GM11168 (cell line): ENCODE measurements at regions not wholly inside any gene's neighbourhood (a gene's known extent, or its start where the extent isn't known, plus 50 kb on each side); places are given as distances from the start of the nearest gene placed in this dataset.
"Not testable (repeated sequence)": the region's sequence is repeated elsewhere in the genome, so short reads cannot be mapped to it uniquely, and the experiment has no call there.

Experiments used
- in situ Hi-C: fragments of 300-500 bp; cut with MboI; formaldehyde crosslinking; loops from one replicate; pipeline ENCODE4 v1.12.0; 2022; ENCODE audit warnings: low sequenced_read_pairs; ENCODE audit not compliant: unreplicated experiment

- in situ Hi-C loops = no loop called here
Observed at GRCh38 chr17:31752584-31752983, 106.5 kb downstream of the COPRS start.

- in situ Hi-C loops = no loop called here
Observed at GRCh38 chr17:31750578-31750977, 108.5 kb downstream of the COPRS start.

- in situ Hi-C loops = no loop called here
Observed at GRCh38 chr17:31748881-31749280, 110.2 kb downstream of the COPRS start.

- in situ Hi-C loops = no loop called here
Observed at GRCh38 chr17:31746884-31747495, 112.1 kb downstream of the COPRS start.

DNA sequence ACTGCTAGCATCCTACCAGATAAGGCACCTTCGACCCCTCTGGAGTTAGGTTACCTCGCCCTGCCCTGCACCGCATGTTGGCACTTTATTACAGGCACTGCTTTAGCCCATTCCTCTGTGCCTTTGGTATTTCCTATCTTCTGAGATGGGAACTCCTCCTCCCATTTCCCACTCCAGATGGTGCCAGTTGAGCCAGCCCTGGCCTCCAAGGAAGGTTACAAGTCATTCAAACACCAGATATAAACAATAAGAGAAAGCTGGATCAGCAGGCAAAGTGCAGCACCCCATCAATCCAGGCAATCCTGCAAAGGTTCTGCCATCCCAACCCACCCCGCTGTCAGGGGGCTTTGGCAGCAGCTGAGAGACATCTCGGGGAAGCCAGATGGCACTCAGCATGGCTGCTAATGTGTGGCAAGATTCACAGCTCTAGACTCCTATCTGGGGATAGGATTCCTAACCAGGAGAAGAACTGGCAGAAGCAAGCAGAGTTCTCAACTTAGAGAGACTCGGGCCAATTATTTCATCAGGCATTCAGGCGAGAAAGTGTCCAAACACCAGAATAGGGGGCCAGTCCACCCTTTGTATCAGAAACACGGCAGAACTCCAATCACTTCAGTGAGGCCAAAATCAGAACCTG is 113.0 kb downstream of the COPRS start:
- in situ Hi-C loops = no loop called here

GRCh38 chr17:31744511-31744951 is 114.5 kb downstream of the COPRS start:
- in situ Hi-C loops = no loop called here

DNA sequence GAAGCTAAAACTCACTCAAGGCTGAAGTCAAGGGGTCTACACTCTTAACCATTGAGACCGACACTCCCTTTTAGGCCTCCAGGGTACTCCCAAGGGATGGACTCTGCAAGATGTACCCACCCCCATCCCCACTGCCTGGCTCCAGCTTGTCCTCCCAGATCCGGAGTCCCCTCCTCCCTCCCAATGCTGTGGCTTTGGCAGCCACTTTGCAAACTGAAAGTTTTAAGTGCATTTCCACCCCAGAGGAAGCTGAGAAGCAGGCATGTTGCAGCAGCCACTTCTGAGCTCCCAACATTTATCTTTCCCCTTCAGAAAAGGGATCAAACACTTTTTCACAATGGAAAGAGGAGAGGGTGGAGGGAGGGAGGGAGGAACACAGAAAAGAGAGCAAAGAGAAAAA is 115.2 kb downstream of the COPRS start:
- in situ Hi-C loops = no loop called here

DNA sequence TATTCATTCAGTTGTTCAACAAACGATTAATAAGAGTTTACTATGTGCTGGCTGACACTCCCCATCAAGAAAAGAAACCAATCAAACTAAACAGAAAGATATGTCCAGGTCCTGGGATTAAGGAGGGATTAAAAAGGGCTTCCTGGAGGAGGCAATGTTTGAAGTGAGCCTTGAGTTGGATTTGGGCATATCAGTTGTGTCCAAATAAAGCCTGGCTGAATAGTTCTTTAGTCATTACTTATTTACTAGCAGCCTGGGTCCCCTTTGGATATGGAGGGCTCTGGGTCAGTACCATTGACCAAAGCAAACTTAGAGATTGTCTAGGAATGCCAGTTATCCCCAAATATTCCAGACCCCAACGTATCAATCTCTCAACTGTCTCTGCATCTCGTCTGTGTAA is 117.7 kb downstream of the COPRS start:
- in situ Hi-C loops = no loop called here

DNA sequence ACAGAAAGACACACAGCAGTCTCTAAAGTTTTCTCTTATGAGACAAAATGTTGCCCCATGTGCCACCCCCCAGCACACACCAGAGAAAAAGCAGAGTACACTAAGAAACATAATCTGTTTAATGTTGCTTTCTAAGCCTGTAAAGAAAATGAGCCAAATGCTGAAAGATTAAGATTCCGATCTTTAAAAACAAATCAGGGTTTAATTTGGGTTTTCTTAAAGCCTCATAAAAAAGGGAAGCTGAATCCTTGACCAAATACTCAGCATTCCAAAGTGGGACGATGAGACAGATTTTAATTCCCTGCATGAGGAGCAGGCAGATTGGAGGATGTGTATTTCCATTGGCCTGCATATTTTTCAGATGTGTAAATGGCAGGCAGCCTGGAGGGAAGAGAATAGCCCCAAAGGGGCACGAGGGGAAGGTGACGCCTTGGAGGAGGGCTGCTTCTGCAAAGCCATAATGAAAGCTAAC is 118.4 kb downstream of the COPRS start:
- in situ Hi-C loops = no loop called here

DNA sequence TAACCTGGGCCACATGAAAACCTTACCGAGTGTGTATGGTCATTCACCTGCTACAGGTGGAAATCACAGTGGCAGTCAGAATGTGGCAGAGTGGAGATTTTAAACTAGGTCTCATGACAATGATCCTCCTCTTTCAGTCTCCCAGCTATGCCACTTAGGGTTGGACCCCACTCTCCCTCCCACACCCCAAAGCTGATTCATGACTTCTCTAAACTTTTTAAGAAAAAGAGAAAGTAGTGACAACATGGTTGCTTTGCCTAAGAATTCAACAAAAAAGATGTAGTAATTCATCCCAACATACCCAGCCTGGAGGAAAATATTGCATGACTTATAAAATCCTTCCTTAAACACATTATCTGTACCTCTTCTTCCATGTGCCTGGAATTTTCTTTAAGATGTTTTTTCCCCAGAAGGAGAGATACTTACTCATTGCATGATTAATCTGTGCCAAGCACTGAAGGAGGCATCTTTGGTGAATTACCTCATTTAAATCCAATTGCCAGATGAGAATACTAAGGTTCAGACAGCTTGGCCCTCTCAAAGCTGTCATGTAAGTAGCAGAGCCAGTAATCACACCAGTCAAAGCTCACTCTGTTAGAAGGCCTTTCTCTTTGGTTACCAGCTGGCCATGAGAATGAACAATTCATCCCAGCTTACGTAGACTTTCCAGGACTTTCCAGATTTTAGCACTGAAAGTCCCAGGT is 119.9 kb downstream of the COPRS start:
- in situ Hi-C loops = no loop called here

DNA sequence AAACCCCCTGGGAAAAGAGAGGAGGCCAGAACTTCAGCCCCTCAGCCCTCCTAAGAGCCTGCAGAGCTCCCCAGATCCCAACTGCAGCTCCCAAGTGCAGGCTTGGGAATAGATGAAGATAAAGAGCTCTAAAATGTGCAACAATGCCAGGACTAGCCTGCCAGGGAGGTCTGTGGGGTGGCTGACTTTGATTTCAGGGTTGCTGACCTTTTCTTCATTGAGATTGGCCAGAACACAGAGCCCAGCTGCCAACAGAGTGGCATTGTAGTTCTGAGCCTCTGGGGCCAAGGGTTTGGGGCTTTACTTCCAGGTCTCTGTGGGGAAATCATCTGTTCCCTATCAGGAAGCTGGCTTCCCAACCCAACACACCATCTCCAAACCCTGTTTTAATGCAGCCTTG is 120.6 kb downstream of the COPRS start:
- in situ Hi-C loops = no loop called here

- in situ Hi-C loops = no loop called here
Observed at GRCh38 chr17:31738067-31738466, 121.0 kb downstream of the COPRS start.

GRCh38 chr17:31736855-31737625 is 122.0 kb downstream of the COPRS start:
- in situ Hi-C loops = no loop called here

DNA sequence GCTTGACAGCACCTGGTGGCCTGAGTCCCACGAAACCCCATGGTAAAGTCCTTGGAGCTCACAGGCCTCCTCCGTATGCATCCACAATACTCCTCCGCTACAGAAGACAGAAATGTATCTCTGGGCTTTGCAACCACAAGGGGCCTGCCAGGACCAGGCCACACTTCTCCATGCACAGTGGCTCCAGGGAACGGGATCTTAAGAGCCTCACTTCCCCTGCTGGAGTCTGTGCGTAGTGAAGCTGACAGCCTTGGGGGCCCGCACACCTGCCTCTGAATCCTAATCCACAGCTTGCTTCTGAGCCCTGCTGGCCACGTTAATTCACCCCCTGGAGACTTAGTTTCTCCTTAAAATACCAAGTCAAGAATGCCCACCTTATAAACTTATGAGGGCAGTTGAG is 125.7 kb downstream of the COPRS start:
- in situ Hi-C loops = no loop called here

- in situ Hi-C loops = not testable (repeated sequence)
Observed at GRCh38 chr17:31731585-31732154, 127.4 kb downstream of the COPRS start.

DNA sequence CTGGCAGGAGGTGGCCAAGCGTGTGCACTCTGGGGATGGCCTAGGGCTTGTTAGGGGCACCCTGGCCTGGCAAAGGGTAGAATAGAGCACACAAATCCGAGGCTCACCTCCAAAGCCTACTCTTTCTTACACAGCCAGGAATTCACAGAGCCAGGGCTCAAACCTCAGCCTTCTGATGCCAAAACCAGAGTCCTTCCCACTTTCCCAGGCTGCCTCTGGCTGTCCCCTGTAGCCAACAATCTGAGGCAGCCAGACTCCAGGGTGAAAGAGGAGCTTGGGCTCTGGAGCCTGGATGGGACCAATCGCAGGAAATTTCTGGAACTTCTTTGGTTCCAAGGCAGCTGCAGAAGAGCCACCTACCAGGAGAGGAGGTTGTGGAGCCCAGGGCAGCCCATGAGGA is 127.9 kb downstream of the COPRS start:
- in situ Hi-C loops = no loop called here

DNA sequence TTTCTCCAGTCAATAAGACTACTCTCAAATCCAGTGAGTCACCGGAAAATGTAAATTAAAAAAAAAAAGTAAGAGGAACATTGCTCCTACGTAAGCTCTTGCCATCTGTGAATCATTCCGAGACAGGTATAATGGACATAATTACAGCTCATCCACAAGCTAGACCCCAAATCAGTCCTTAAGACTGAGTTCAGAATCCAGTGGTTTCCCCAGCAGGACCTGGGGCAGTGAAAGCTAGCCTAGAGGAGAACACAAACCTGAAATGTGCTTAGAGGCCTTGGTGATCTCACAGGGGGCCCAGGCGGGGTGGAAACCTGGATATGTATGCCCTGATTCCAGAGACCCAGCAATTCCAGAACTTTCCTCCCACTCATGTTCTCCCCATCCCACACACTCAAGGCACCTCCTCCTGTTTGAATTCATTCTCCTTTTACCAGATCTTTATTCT is 132.0 kb downstream of the COPRS start:
- in situ Hi-C loops = no loop called here

DNA sequence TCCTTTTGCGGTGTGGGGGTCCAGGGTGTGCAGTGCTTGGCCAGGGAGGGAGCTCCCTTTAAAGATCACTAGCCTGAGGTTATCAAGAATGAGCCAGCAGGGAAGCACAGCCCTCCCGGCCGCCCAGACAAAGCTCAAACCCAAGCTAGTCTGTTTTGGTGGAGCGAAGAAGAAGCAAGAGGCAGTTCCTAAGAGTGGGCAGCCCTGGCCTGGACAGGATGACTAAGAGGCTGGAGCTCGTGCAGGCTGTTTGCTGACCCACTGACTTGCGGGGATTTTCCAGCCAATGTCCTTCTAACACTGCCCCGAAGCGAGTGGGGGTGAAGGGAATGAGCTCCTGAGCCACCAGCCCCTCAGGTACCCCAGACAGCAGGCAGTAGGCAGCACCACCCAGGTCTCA is 134.4 kb downstream of the COPRS start:
- in situ Hi-C loops = no loop called here

DNA sequence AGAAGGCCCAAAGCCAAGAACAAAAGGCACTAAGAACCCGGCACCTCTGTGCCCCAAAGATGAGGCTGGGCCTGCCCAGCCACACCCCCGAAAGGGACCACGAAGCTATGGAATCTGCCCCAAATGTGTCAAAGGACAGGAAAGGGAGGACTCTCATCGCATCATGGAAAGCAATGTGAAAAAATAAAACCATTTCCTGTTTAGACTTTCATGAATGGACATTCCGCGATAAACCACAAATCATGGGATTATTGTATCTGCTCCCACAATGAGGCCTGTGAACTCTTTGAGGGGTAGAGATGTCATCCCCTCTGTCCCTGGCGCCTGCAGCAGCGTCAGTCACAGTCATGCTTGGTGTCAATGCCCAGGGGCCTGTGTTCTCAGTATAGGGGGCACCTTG is 135.0 kb downstream of the COPRS start:
- in situ Hi-C loops = no loop called here

GRCh38 chr17:31722251-31723056 is 136.6 kb downstream of the COPRS start:
- in situ Hi-C loops = no loop called here
